ENCODE measurements at regions not wholly inside any gene's neighbourhood (a gene's known extent, or its start where the extent isn't known, plus 50 kb on each side); places are given as distances from the start of the nearest gene placed in this dataset.
A peak's percentile ranks its signal among the peaks of the same experiment; 100 is the strongest.

DNA sequence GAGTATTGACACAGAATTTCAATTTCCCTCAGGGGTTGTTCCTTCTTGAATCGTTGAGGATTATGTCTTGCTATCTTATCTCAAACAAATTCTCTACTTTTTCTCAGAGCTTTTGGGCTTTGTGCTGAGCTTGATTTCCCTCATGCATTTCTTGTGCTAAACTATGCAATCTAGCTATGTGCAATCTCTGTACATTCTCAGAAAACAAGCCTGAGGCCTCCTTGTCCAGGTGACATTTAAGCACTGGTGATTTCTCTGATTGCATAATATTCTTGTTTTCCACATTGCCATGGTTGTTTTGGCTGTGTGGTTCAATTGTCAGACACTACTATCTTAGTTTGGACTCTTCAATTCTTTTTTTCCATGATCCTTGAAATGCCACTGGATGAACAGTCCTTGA is 81.2 kb upstream of the MAN1A1 start:
- H4K20me1 ChIP-seq (ENCODE audit: insufficient read depth, low read length), result no peaks in the 10 kb centered on the region
- H3K9me2 ChIP-seq (ENCODE audit: insufficient read depth, low read length), result no peaks in the 10 kb centered on the region
- H3K4me1 ChIP-seq (ENCODE audit: insufficient read depth, low read length, poor library complexity, severe bottlenecking), result no peaks in the 10 kb centered on the region
- H3K9me3 ChIP-seq (ENCODE audit: low read length), result no peaks in the 10 kb centered on the region; the same call in 1 of the 2 replicates
- no peak overlapping the region for H3K4me2 ChIP-seq (ENCODE audit: low read length)
- CTCF ChIA-PET (ENCODE audit: unreplicated experiment), result no interaction called here
- H3K27ac ChIP-seq (ENCODE audit: low read depth, low read length, poor library complexity, severe bottlenecking), result no peak overlapping the region
- POLR2A ChIA-PET, result interaction anchor here (0.5 to 1.6 kb wide), 5 partner anchors 11 to 76 kb away, joined by 3 to 4 read pairs (median 3); no protein-coding TSS in a partner anchor
- no TSS peak for BruUV-seq (replicated peaks)
- no peak overlapping the region for H3K4me3 ChIP-seq (ENCODE audit: low read depth, low read length, poor library complexity, severe bottlenecking)
- no peak overlapping the region; the same call in 1 of the 2 replicates for H2AFZ ChIP-seq (ENCODE audit: low read length)
- DNase-seq (ENCODE audit: low spot score), result no peak
- intact Hi-C loops (cut with micrococcal nuclease; ENCODE audit: unreplicated experiment), result no loop called here
- H3K36me3 ChIP-seq (ENCODE audit: insufficient read depth, low read length), result no peaks in the 10 kb centered on the region; the same call in 1 of the 2 replicates
- no peaks in the 10 kb centered on the region for H3K79me2 ChIP-seq (ENCODE audit: insufficient read depth, low read depth, low read length)
- TF ChIP-seq EZH2phosphoT487 (IDR thresholded peaks at IDR 0.05; ENCODE audit: borderline replicate concordance, low read depth, low read length), result no peak
- TF ChIP-seq, protein P1, sequence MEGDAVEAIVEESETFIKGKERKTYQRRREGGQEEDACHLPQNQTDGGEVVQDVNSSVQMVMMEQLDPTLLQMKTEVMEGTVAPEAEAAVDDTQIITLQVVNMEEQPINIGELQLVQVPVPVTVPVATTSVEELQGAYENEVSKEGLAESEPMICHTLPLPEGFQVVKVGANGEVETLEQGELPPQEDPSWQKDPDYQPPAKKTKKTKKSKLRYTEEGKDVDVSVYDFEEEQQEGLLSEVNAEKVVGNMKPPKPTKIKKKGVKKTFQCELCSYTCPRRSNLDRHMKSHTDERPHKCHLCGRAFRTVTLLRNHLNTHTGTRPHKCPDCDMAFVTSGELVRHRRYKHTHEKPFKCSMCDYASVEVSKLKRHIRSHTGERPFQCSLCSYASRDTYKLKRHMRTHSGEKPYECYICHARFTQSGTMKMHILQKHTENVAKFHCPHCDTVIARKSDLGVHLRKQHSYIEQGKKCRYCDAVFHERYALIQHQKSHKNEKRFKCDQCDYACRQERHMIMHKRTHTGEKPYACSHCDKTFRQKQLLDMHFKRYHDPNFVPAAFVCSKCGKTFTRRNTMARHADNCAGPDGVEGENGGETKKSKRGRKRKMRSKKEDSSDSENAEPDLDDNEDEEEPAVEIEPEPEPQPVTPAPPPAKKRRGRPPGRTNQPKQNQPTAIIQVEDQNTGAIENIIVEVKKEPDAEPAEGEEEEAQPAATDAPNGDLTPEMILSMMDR (conservative IDR thresholded peaks at IDR 0.05; ENCODE audit: low read length), result no peak

DNA sequence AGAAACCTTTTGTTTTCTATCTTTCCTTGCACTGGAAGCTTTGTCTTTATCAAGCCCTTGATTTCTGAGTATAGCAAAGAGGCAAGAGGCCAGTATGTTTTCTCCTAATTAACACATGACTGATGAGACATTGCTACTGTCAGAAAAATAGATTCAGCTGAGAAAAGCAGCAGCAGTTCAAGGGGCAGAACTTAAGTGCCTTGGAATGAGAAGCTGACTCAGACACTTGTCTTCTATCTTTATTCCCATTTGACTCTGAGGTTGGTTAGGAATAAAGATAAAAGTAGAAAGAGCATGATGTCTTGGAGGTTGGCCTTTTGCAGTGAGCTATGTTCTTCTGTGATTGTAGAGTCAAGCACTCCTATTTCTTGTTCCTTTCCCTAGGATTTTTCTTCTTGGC is 79.1 kb upstream of the MAN1A1 start:
- Histone ChIP-seq H3K36me3 (ENCODE audit: insufficient read depth, low read length) (no peaks in the 10 kb centered on the region; the same call in 1 of the 2 replicates), H3K79me2 (ENCODE audit: insufficient read depth, low read depth, low read length) (no peaks in the 10 kb centered on the region), H3K27ac (ENCODE audit: low read depth, low read length, poor library complexity, severe bottlenecking) (no peak overlapping the region), H2AFZ (ENCODE audit: low read length) (peak overlapping the region; percentile 11; the same call in 1 of the 2 replicates), H3K4me3 (ENCODE audit: low read depth, low read length, poor library complexity, severe bottlenecking) (no peak overlapping the region), H4K20me1 (ENCODE audit: insufficient read depth, low read length) (no peaks in the 10 kb centered on the region), H3K9me2 (ENCODE audit: insufficient read depth, low read length) (no peaks in the 10 kb centered on the region), H3K9me3 (ENCODE audit: low read length) (no peaks in the 10 kb centered on the region; the same call in 1 of the 2 replicates), H3K4me2 (ENCODE audit: low read length) (no peak overlapping the region), H3K4me1 (ENCODE audit: insufficient read depth, low read length, poor library complexity, severe bottlenecking) (no peaks in the 10 kb centered on the region)
- POLR2A ChIA-PET, result interaction anchor here (0.8 to 2.0 kb wide), 4 partner anchors 8 to 12 kb away, joined by 3 to 8 read pairs (median 6); no protein-coding TSS in a partner anchor
- no TSS peak for BruUV-seq (replicated peaks)
- no peak for DNase-seq (ENCODE audit: low spot score)
- TF ChIP-seq, protein P1 (conservative IDR thresholded peaks at IDR 0.05; ENCODE audit: low read length), result no peak
- no peak for TF ChIP-seq EZH2phosphoT487 (IDR thresholded peaks at IDR 0.05; ENCODE audit: borderline replicate concordance, low read depth, low read length)
- CTCF ChIA-PET (ENCODE audit: unreplicated experiment), result no interaction called here
- intact Hi-C loops (cut with micrococcal nuclease; ENCODE audit: unreplicated experiment), result no loop called here

DNA sequence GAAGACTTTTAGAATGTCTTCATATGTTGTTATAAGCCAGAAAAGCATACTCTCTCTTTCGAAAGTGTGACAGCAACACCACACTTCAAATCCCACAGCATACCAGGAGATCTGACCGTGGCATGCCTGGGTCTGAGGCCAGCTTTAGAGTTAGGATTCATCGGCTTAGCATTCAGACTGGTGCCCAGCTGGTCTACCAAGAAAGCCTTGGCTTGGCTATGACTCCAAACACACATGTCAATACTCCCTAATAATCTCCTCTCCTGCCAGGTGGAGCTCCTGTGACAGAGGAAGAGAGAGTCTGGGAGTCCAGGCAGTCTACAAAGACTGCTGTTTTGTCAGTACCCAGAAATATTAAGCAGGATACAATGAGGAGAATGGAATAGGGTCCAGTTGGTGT is 77.1 kb upstream of the MAN1A1 start:
- TF ChIP-seq, protein P1 (conservative IDR thresholded peaks at IDR 0.05; ENCODE audit: low read length), result no peak
- no peak for TF ChIP-seq EZH2phosphoT487 (IDR thresholded peaks at IDR 0.05; ENCODE audit: borderline replicate concordance, low read depth, low read length)
- intact Hi-C loops (cut with micrococcal nuclease; ENCODE audit: unreplicated experiment), result no loop called here
- Histone ChIP-seq H3K9me2 (ENCODE audit: insufficient read depth, low read length) (no peaks in the 10 kb centered on the region), H4K20me1 (ENCODE audit: insufficient read depth, low read length) (no peaks in the 10 kb centered on the region), H3K4me3 (ENCODE audit: low read depth, low read length, poor library complexity, severe bottlenecking) (no peak overlapping the region), H3K36me3 (ENCODE audit: insufficient read depth, low read length) (no peaks in the 10 kb centered on the region), H3K27ac (ENCODE audit: low read depth, low read length, poor library complexity, severe bottlenecking) (no peak overlapping the region), H2AFZ (ENCODE audit: low read length) (peak overlapping the region; percentile 43; the same call in 1 of the 2 replicates), H3K4me1 (ENCODE audit: insufficient read depth, low read length, poor library complexity, severe bottlenecking) (no peaks in the 10 kb centered on the region), H3K79me2 (ENCODE audit: insufficient read depth, low read depth, low read length) (no peaks in the 10 kb centered on the region), H3K9me3 (ENCODE audit: low read length) (peaks cover 7% of the 10 kb centered on the region; the same call in 1 of the 2 replicates), H3K4me2 (ENCODE audit: low read length) (no peak overlapping the region)
- POLR2A ChIA-PET, result interaction anchor here (0.5 to 1.8 kb wide), 5 partner anchors 10 to 499 kb away, joined by 3 to 8 read pairs (median 5); no protein-coding TSS in a partner anchor
- no TSS peak for BruUV-seq (replicated peaks)
- DNase-seq (ENCODE audit: low spot score), result no peak
- CTCF ChIA-PET (ENCODE audit: unreplicated experiment), result no interaction called here
